Hepatocyte (in vitro differentiated cells): ENCODE measurements at regions not wholly inside any gene's neighbourhood (a gene's known extent, or its start where the extent isn't known, plus 50 kb on each side); places are given as distances from the start of the nearest gene placed in this dataset.

Experiments
- DNase-seq: peaks from one replicate; pipeline ENCODE4 v3.0.0-alpha.2; 2016; ENCODE audit warnings: low spot score
- H2AFZ ChIP-seq: fragments of 200-600 bp; sonication (generic); 2 replicates; pipeline ENCODE4 v1.6.0; 2016; ENCODE audit warnings: antibody characterized with exemption, mild to moderate bottlenecking
- H3K27ac ChIP-seq: fragments of 200-600 bp; sonication (generic); 2 replicates; pipeline ENCODE4 v1.5.1; 2016; ENCODE audit warnings: mild to moderate bottlenecking
- H3K27me3 ChIP-seq: fragments of 200-600 bp; sonication (generic); 2 replicates; pipeline ENCODE4 v1.6.1; 2016
- H3K36me3 ChIP-seq: fragments of 200-600 bp; sonication (generic); replicated peaks from 2 replicates; pipeline ENCODE4 v1.5.1; 2016; ENCODE audit warnings: low read depth; ENCODE audit not compliant: insufficient read depth
- H3K4me1 ChIP-seq: fragments of 200-600 bp; sonication (generic); 2 replicates; pipeline ENCODE4 v1.5.1; 2016; ENCODE audit warnings: mild to moderate bottlenecking, moderate library complexity; ENCODE audit not compliant: insufficient read depth
- H3K4me2 ChIP-seq: fragments of 200-600 bp; sonication (generic); 2 replicates; pipeline ENCODE4 v1.6.0; 2016
- H3K4me3 ChIP-seq: fragments of 200-600 bp; sonication (generic); 2 replicates; pipeline ENCODE4 v1.5.1; 2016; ENCODE audit warnings: mild to moderate bottlenecking
- H3K79me2 ChIP-seq: fragments of 200-600 bp; sonication (generic); 2 replicates; pipeline ENCODE4 v1.6.0; 2017; ENCODE audit warnings: mild to moderate bottlenecking
- H3K9me2 ChIP-seq: fragments of 200-600 bp; sonication (generic); replicated peaks from 2 replicates; pipeline ENCODE4 v1.6.0; 2017; ENCODE audit warnings: mild to moderate bottlenecking; ENCODE audit not compliant: insufficient read depth
- H3K9me3 ChIP-seq: fragments of 200-600 bp; sonication (generic); 2 replicates; pipeline ENCODE4 v1.5.1; 2016; ENCODE audit warnings: low read depth, mild to moderate bottlenecking
- H4K20me1 ChIP-seq: fragments of 200-600 bp; sonication (generic); 2 replicates; pipeline ENCODE4 v1.6.0; 2016; ENCODE audit warnings: mild to moderate bottlenecking; ENCODE audit not compliant: insufficient read depth, poor library complexity, severe bottlenecking
- CTCF ChIP-seq: fragments of 200-600 bp; sonication (generic); IDR thresholded peaks from 2 replicates; pipeline ENCODE4 v1.5.1; 2016; ENCODE audit warnings: antibody characterized with exemption, mild to moderate bottlenecking; ENCODE audit not compliant: poor library complexity
- EZH2 ChIP-seq: fragments of 200-600 bp; sonication (generic); IDR thresholded peaks from 2 replicates; pipeline ENCODE4 v1.6.1; 2016; ENCODE audit warnings: antibody characterized with exemption, mild to moderate bottlenecking, borderline replicate concordance
- EZH2phosphoT487 ChIP-seq: fragments of 200-600 bp; sonication (generic); IDR thresholded peaks from one replicate; pipeline ENCODE4 v1.6.1; 2018; ENCODE audit warnings: antibody characterized with exemption, mild to moderate bottlenecking, low read depth, moderate library complexity; ENCODE audit not compliant: unreplicated experiment, severe bottlenecking
- WGBS: methylation state at CpG from one replicate; pipeline ENCODE4 v1.1.6; 2016; ENCODE audit warnings: low lambda C conversion rate; ENCODE audit errors: missing lambda C conversion rate; 5-methylcytosine and 5-hydroxymethylcytosine counted together

- TF ChIP-seq EZH2phosphoT487: no peak
- TF ChIP-seq EZH2: no peak
- no peak for TF ChIP-seq CTCF
Measured at GRCh38 chr10:28980264-28980663, 302.9 kb downstream of the BAMBI start.

GRCh38 chr10:28981007-28981406, 303.7 kb downstream of the BAMBI start:
- Histone ChIP-seq H3K4me2 (no peak overlapping the region), H3K9me3 (no peaks in the 10 kb centered on the region), H3K27ac (no peak overlapping the region), H3K27me3 (no peaks in the 10 kb centered on the region), H4K20me1 (no peaks in the 10 kb centered on the region), H3K9me2 (no peaks in the 10 kb centered on the region), H3K4me3 (no peak overlapping the region), H3K79me2 (no peaks in the 10 kb centered on the region), H3K4me1 (no peaks in the 10 kb centered on the region), H3K36me3 (no peaks in the 10 kb centered on the region), H2AFZ (no peak overlapping the region)
- TF ChIP-seq CTCF (no peak), EZH2phosphoT487 (no peak), EZH2 (no peak)
- 100% methylated on average over 3 of the region's 3 CpGs for WGBS
- no peak for DNase-seq

More at GRCh38 chr10:28980264-28980663, 302.9 kb downstream of the BAMBI start:
- H3K79me2 ChIP-seq: no peaks in the 10 kb centered on the region
- 97% methylated on average over 2 of the region's 2 CpGs for WGBS
- H3K36me3 ChIP-seq: no peaks in the 10 kb centered on the region
- H3K27ac ChIP-seq: no peak overlapping the region
- no peak for DNase-seq
- H3K9me3 ChIP-seq: no peaks in the 10 kb centered on the region
- no peak overlapping the region for H3K4me2 ChIP-seq
- no peaks in the 10 kb centered on the region for H3K9me2 ChIP-seq
- H3K4me3 ChIP-seq: no peak overlapping the region
- H3K27me3 ChIP-seq: no peaks in the 10 kb centered on the region
- no peaks in the 10 kb centered on the region for H4K20me1 ChIP-seq
- no peak overlapping the region for H2AFZ ChIP-seq
- no peaks in the 10 kb centered on the region for H3K4me1 ChIP-seq

- 95% methylated on average over 6 of the region's 6 CpGs for WGBS
- H3K79me2 ChIP-seq: no peaks in the 10 kb centered on the region
- H3K9me3 ChIP-seq: no peaks in the 10 kb centered on the region
- H3K4me3 ChIP-seq: no peak overlapping the region
- TF ChIP-seq CTCF (no peak), EZH2phosphoT487 (no peak), EZH2 (no peak)
- H3K4me2 ChIP-seq: no peak overlapping the region
- no peak overlapping the region for H3K27ac ChIP-seq
- no peaks in the 10 kb centered on the region for H3K36me3 ChIP-seq
- no peak overlapping the region for H2AFZ ChIP-seq
- no peak for DNase-seq
- no peaks in the 10 kb centered on the region for H4K20me1 ChIP-seq
- no peaks in the 10 kb centered on the region for H3K9me2 ChIP-seq
- no peaks in the 10 kb centered on the region for H3K27me3 ChIP-seq
- no peaks in the 10 kb centered on the region for H3K4me1 ChIP-seq
Measured at GRCh38 chr10:28982974-28983373, 305.7 kb downstream of the BAMBI start.

- Histone ChIP-seq H3K9me3 (no peaks in the 10 kb centered on the region), H3K4me2 (peak overlapping the region; percentile 13), H2AFZ (no peak overlapping the region), H4K20me1 (no peaks in the 10 kb centered on the region), H3K4me3 (no peak overlapping the region), H3K9me2 (no peaks in the 10 kb centered on the region), H3K27ac (peak overlapping the region; percentile 51), H3K36me3 (no peaks in the 10 kb centered on the region), H3K4me1 (no peaks in the 10 kb centered on the region), H3K79me2 (no peaks in the 10 kb centered on the region), H3K27me3 (no peaks in the 10 kb centered on the region)
- DNase-seq: no peak
- WGBS: 47% methylated on average over 3 of the region's 3 CpGs
- TF ChIP-seq CTCF: no peak
- TF ChIP-seq EZH2phosphoT487: no peak
- no peak for TF ChIP-seq EZH2
Measured at GRCh38 chr10:28983799-28984198, 305.1 kb upstream of the LYZL1 start.
